ENCODE measurements at regions not wholly inside any gene's neighbourhood (a gene's known extent, or its start where the extent isn't known, plus 50 kb on each side); places are given as distances from the start of the nearest gene placed in this dataset.

DNA sequence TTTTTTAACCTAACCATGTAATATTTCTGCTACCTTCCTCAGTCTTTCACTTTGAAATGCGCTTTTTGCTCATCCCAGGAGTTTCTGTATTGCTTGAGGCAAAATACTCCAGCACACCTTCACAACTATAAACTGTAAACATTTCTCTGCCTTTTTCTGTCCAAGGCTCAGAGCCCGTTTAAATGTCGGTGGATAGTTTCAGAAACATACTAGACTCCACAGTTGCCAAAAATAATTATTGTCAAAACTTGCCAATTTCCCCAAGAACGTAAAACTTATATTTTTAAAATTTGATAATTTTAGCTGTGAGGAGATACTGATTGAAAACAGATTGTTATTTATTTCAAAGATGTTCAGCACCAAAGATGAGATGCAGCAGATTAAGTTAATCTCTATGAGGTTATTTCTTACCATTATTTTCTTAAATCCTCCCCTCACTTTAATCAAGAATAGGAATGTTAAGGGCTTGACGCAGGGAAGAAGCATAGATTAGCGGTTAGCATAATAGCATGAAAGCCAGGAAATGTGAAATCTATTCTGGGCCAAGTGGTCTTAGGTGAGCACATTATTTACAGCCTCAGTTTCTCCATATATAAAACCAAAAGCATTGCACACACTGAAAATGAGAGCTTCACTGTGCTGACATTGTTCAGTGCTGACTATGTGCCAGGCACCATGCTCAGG, 91.5 kb upstream of the ESRRG start:
- H3K4me1 ChIP-seq (ENCODE audit: control insufficient read depth, insufficient read depth, low read length), result peaks cover 6% of the 10 kb centered on the region
- no peaks in the 10 kb centered on the region for H3K9me3 ChIP-seq (ENCODE audit: control insufficient read depth, low read depth, low read length)
- no peak for DNase-seq
- H3K36me3 ChIP-seq (ENCODE audit: control insufficient read depth, insufficient read depth, low read length), result no peaks in the 10 kb centered on the region
- no peaks in the 10 kb centered on the region for H3K27me3 ChIP-seq (ENCODE audit: control insufficient read depth, insufficient read depth, low read length)
- H3K27ac ChIP-seq (ENCODE audit: low read length), result no peak overlapping the region
- 100% methylated on average over 4 of the region's 6 CpGs for WGBS (ENCODE audit: insufficient coverage, low lambda C conversion rate)
- no peak overlapping the region for H3K4me3 ChIP-seq (ENCODE audit: low read length)

DNA sequence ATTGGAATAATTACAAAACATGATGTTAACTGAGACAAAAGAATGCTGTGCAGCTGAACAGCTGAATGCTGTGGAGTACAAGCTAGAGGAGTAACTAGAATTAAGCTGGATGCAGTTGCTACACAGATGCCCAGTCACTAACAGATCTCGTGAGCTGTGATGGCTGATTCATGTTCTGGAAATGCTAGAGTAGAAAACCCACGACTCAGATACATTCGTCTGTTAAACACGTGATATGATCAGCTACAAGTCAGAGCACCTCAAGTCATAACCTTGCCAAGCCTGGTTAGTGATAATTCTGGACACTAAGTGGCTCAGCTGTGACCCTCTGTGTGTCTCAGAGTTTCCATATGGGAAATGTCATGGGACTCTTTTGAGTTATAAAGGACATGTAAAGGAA, 89.7 kb upstream of the ESRRG start:
- Histone ChIP-seq H3K27me3 (ENCODE audit: control insufficient read depth, insufficient read depth, low read length) (no peaks in the 10 kb centered on the region), H3K4me3 (ENCODE audit: low read length) (no peak overlapping the region), H3K9me3 (ENCODE audit: control insufficient read depth, low read depth, low read length) (no peaks in the 10 kb centered on the region), H3K27ac (ENCODE audit: low read length) (no peak overlapping the region), H3K4me1 (ENCODE audit: control insufficient read depth, insufficient read depth, low read length) (peaks cover 6% of the 10 kb centered on the region), H3K36me3 (ENCODE audit: control insufficient read depth, insufficient read depth, low read length) (no peaks in the 10 kb centered on the region)
- WGBS (ENCODE audit: insufficient coverage, low lambda C conversion rate), result no CpG with 5 or more reads among the region's 4 CpGs
- DNase-seq, result no peak

- Histone ChIP-seq H3K36me3 (ENCODE audit: control insufficient read depth, insufficient read depth, low read length) (no peaks in the 10 kb centered on the region), H3K4me3 (ENCODE audit: low read length) (no peak overlapping the region), H3K27me3 (ENCODE audit: control insufficient read depth, insufficient read depth, low read length) (no peaks in the 10 kb centered on the region), H3K9me3 (ENCODE audit: control insufficient read depth, low read depth, low read length) (no peaks in the 10 kb centered on the region), H3K27ac (ENCODE audit: low read length) (no peak overlapping the region), H3K4me1 (ENCODE audit: control insufficient read depth, insufficient read depth, low read length) (no peaks in the 10 kb centered on the region)
- WGBS (ENCODE audit: insufficient coverage, low lambda C conversion rate), result no CpG with 5 or more reads among the region's 5 CpGs
- DNase-seq, result no peak
These were observed 86.4 kb upstream of the ESRRG start for GRCh38 chr1:216809649-216810048.

- no CpG with 5 or more reads among the region's 1 CpG for WGBS (ENCODE audit: insufficient coverage, low lambda C conversion rate)
- no peaks in the 10 kb centered on the region for H3K36me3 ChIP-seq (ENCODE audit: control insufficient read depth, insufficient read depth, low read length)
- no peak overlapping the region for H3K27ac ChIP-seq (ENCODE audit: low read length)
- H3K27me3 ChIP-seq (ENCODE audit: control insufficient read depth, insufficient read depth, low read length), result no peaks in the 10 kb centered on the region
- no peak for DNase-seq
- no peaks in the 10 kb centered on the region for H3K9me3 ChIP-seq (ENCODE audit: control insufficient read depth, low read depth, low read length)
- no peaks in the 10 kb centered on the region for H3K4me1 ChIP-seq (ENCODE audit: control insufficient read depth, insufficient read depth, low read length)
- H3K4me3 ChIP-seq (ENCODE audit: low read length), result no peak overlapping the region
These were observed 84.5 kb upstream of the ESRRG start for GRCh38 chr1:216807696-216808095.

GRCh38 chr1:216805953-216806352, 82.7 kb upstream of the ESRRG start:
- Histone ChIP-seq H3K9me3 (ENCODE audit: control insufficient read depth, low read depth, low read length) (no peaks in the 10 kb centered on the region), H3K4me3 (ENCODE audit: low read length) (no peak overlapping the region), H3K36me3 (ENCODE audit: control insufficient read depth, insufficient read depth, low read length) (no peaks in the 10 kb centered on the region), H3K4me1 (ENCODE audit: control insufficient read depth, insufficient read depth, low read length) (no peaks in the 10 kb centered on the region), H3K27me3 (ENCODE audit: control insufficient read depth, insufficient read depth, low read length) (no peaks in the 10 kb centered on the region), H3K27ac (ENCODE audit: low read length) (no peak overlapping the region)
- WGBS (ENCODE audit: insufficient coverage, low lambda C conversion rate), result no CpG with 5 or more reads among the region's 1 CpG
- DNase-seq, result no peak

DNA sequence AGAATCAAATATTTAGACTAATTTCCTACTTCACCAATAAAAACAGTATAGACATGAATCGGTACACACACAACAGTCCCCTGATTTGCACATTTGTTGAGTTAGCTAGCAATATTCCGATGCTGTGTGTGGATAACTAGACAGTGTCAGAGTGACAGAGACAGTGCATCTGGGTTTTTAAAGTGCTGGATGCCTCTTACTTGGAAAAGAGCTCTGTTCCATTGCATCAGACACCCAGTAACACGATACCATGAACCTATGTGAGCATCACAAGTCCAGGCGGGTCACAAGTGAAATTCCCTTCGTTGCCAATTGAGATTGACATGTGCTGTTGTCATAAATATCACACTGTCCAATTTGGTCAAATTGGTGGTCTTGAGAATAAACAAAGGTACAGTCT, 82.0 kb upstream of the ESRRG start:
- H3K36me3 ChIP-seq (ENCODE audit: control insufficient read depth, insufficient read depth, low read length), result no peaks in the 10 kb centered on the region
- no peaks in the 10 kb centered on the region for H3K9me3 ChIP-seq (ENCODE audit: control insufficient read depth, low read depth, low read length)
- H3K27me3 ChIP-seq (ENCODE audit: control insufficient read depth, insufficient read depth, low read length), result no peaks in the 10 kb centered on the region
- no peak for DNase-seq
- H3K4me3 ChIP-seq (ENCODE audit: low read length), result no peak overlapping the region
- WGBS (ENCODE audit: insufficient coverage, low lambda C conversion rate), result no CpG with 5 or more reads among the region's 5 CpGs
- H3K4me1 ChIP-seq (ENCODE audit: control insufficient read depth, insufficient read depth, low read length), result no peaks in the 10 kb centered on the region
- H3K27ac ChIP-seq (ENCODE audit: low read length), result no peak overlapping the region

- Histone ChIP-seq H3K4me1 (ENCODE audit: control insufficient read depth, insufficient read depth, low read length) (no peaks in the 10 kb centered on the region), H3K27ac (ENCODE audit: low read length) (no peak overlapping the region), H3K4me3 (ENCODE audit: low read length) (no peak overlapping the region), H3K27me3 (ENCODE audit: control insufficient read depth, insufficient read depth, low read length) (no peaks in the 10 kb centered on the region), H3K9me3 (ENCODE audit: control insufficient read depth, low read depth, low read length) (no peaks in the 10 kb centered on the region), H3K36me3 (ENCODE audit: control insufficient read depth, insufficient read depth, low read length) (no peaks in the 10 kb centered on the region)
- 100% methylated on average over 1 of the region's 7 CpGs for WGBS (ENCODE audit: insufficient coverage, low lambda C conversion rate)
- no peak for DNase-seq
These were observed 80.9 kb upstream of the ESRRG start for GRCh38 chr1:216804111-216804510.

GRCh38 chr1:216794586-216794985, 71.4 kb upstream of the ESRRG start:
- Histone ChIP-seq H3K27ac (ENCODE audit: low read length) (peak overlapping the region; percentile 35), H3K9me3 (ENCODE audit: control insufficient read depth, low read depth, low read length) (no peaks in the 10 kb centered on the region)

GRCh38 chr1:216793973-216794372, 70.7 kb upstream of the ESRRG start:
- no peak overlapping the region for H3K4me3 ChIP-seq (ENCODE audit: low read length)
- no peaks in the 10 kb centered on the region for H3K9me3 ChIP-seq (ENCODE audit: control insufficient read depth, low read depth, low read length)
- DNase-seq, result no peak
- H3K27ac ChIP-seq (ENCODE audit: low read length), result no peak overlapping the region
- no CpG with 5 or more reads among the region's 4 CpGs for WGBS (ENCODE audit: insufficient coverage, low lambda C conversion rate)
- H3K27me3 ChIP-seq (ENCODE audit: control insufficient read depth, insufficient read depth, low read length), result no peaks in the 10 kb centered on the region
- H3K4me1 ChIP-seq (ENCODE audit: control insufficient read depth, insufficient read depth, low read length), result peaks cover 9% of the 10 kb centered on the region
- H3K36me3 ChIP-seq (ENCODE audit: control insufficient read depth, insufficient read depth, low read length), result no peaks in the 10 kb centered on the region

More at GRCh38 chr1:216794586-216794985, 71.4 kb upstream of the ESRRG start:
- Histone ChIP-seq H3K4me3 (ENCODE audit: low read length) (no peak overlapping the region), H3K4me1 (ENCODE audit: control insufficient read depth, insufficient read depth, low read length) (peaks cover 9% of the 10 kb centered on the region), H3K36me3 (ENCODE audit: control insufficient read depth, insufficient read depth, low read length) (no peaks in the 10 kb centered on the region), H3K27me3 (ENCODE audit: control insufficient read depth, insufficient read depth, low read length) (no peaks in the 10 kb centered on the region)
- peak; percentile 19 to 74 for DNase-seq

DNA sequence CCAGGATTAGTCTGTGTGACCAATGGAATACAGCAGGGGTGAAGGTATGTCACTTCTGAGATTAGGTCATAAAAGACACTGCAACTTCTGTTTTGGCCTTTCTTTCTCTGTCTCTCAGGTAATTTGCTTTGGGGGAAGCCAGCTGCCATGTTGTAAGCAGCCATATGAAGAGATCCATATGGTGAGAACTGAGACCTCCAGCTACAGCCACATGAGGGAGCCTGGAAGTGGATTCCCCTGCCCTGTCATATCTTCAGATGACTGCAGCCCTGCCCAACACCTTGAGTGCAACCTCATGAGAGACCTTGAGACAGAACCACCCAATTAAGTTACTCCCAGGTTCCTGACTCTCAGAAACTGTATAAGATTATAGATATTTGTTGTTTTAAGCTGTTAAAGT, 70.1 kb upstream of the ESRRG start:
- DNase-seq, result peak in 1 of 2 donors; percentile 28
- no peak overlapping the region for H3K27ac ChIP-seq (ENCODE audit: low read length)
- peaks cover 9% of the 10 kb centered on the region for H3K4me1 ChIP-seq (ENCODE audit: control insufficient read depth, insufficient read depth, low read length)
- no peaks in the 10 kb centered on the region for H3K36me3 ChIP-seq (ENCODE audit: control insufficient read depth, insufficient read depth, low read length)
- H3K27me3 ChIP-seq (ENCODE audit: control insufficient read depth, insufficient read depth, low read length), result no peaks in the 10 kb centered on the region
- no peaks in the 10 kb centered on the region for H3K9me3 ChIP-seq (ENCODE audit: control insufficient read depth, low read depth, low read length)
- H3K4me3 ChIP-seq (ENCODE audit: low read length), result no peak overlapping the region

DNA sequence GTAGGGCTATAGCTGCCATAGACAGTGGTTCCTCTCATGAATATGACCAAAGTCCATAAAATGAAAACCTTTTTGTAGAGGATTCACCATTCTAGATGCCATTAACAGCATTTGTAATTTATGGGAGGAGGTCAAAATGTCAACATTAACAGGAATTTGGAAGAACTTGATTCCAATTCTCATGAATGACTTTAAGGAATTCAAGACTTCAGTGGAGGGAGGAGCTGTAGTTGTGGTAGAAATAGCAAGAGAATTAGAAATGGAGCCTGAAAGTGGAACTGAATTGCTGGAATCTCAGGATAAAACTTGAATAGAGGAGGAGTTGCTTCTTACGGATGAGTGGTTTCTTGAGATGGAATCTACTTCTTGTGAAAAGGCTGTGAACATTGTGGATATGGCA, 65.4 kb upstream of the ESRRG start:
- H3K27ac ChIP-seq (ENCODE audit: low read length), result no peak overlapping the region
- no peaks in the 10 kb centered on the region for H3K9me3 ChIP-seq (ENCODE audit: control insufficient read depth, low read depth, low read length)
- no peaks in the 10 kb centered on the region for H3K27me3 ChIP-seq (ENCODE audit: control insufficient read depth, insufficient read depth, low read length)
- DNase-seq, result no peak
- 100% methylated on average over 1 of the region's 1 CpG for WGBS (ENCODE audit: insufficient coverage, low lambda C conversion rate)
- peaks cover 2% of the 10 kb centered on the region for H3K4me1 ChIP-seq (ENCODE audit: control insufficient read depth, insufficient read depth, low read length)
- H3K4me3 ChIP-seq (ENCODE audit: low read length), result no peak overlapping the region
- no peaks in the 10 kb centered on the region for H3K36me3 ChIP-seq (ENCODE audit: control insufficient read depth, insufficient read depth, low read length)
